HG03196 (cell line): ENCODE measurements at regions not wholly inside any gene's neighbourhood (a gene's known extent, or its start where the extent isn't known, plus 50 kb on each side); places are given as distances from the start of the nearest gene placed in this dataset.
"Not testable (repeated sequence)": the region's sequence is repeated elsewhere in the genome, so short reads cannot be mapped to it uniquely, and the experiment has no call there.

Experiments
- ATAC-seq: cut with Tn5 transposase; IDR thresholded peaks from one replicate; pipeline ENCODE4 v1.9.1; 2021; ENCODE audit not compliant: unreplicated experiment

DNA sequence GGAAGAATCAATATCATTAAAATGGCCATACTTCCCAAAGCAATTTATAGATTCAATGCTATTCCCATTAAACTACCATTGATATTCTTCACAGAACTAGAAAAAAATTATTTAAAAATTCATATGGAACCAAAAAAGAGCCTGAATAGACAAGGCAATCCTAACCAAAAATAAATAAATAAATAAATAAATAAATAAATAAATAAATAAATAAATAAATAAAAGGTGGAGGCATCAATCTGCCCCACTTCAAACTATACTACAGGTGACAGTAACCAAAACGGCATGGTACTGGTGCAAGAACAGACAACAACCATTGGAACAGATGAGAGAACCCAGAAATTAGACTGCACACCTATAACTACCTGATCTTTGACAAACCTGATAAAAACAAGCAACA lies 598.5 kb upstream of the GRM3 start:
- not testable (repeated sequence) for ATAC-seq

DNA sequence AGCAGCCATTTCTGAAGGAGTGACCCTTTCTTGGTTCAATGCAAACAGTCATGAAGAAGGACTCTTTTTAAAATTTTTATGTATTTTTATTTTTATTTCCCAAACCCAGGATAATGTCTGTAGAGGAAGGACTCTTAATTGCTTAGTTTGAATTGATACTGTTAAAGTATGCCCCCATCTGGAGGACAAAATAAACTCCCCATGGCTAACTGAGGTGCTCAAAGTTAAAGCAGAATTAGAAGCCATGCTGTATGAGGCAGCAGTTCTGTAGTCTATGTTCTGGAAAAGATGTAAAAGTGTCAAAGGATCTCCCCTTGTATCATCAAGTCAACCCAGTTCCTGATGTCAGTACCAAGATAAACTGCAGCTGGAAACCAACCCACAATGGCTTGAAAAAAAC lies 617.9 kb upstream of the GRM3 start:
- ATAC-seq, result no peak

DNA sequence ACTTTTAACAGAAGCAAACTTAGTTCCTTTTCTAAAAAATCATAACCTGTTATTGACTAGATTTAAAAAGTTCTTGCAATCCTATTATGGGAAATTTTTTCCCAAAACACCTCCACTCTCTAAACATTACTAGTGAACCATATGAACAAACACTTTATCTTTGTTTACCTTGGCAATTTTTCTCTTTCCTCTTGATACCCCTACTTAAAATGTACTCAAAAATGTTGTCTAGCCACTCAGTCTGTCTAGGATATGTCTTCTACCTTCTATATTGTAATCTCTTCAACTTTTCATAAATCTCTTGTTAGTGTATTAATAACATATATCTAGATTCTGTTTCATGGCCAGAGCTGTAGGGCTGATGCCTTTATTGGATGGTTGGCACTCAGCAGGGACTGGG lies 630.0 kb upstream of the GRM3 start:
- ATAC-seq, result no peak

DNA sequence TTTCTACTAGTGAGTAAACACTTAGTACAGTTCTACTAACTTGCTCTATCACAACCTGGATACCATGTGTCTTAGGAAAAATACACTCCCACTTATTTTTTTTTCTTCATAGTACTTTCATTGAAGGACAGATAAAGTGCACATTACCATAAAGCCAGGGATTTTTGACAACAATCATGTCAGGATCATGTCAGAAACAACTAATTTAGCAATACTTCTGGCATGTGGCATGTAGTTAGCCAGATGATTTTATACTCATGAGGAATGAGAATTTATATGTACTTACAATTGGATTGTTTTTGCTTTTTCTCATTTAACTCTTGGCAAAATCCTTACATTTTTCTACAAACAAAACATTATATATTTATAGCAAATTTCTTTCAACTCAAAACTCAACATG lies 630.7 kb upstream of the GRM3 start:
- ATAC-seq, result no peak

DNA sequence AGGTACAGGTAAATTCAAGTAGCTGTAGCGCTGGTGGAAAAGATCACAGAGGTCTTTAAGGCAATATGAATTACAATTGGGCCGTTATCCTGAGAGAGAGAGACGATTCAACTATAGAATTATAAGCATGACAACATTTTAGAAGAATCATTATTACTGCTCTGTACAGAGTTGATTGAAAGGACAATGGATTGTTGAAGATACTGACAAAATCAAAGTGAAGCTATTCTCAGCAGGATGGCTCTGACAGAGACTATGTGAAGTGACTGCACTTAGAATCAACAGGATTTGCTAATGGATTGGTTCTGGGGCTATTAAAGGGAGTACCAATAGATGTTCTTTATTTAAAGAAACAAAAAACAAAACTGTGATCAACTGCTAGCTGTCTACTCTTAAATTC lies 634.8 kb upstream of the GRM3 start:
- ATAC-seq, result no peak

DNA sequence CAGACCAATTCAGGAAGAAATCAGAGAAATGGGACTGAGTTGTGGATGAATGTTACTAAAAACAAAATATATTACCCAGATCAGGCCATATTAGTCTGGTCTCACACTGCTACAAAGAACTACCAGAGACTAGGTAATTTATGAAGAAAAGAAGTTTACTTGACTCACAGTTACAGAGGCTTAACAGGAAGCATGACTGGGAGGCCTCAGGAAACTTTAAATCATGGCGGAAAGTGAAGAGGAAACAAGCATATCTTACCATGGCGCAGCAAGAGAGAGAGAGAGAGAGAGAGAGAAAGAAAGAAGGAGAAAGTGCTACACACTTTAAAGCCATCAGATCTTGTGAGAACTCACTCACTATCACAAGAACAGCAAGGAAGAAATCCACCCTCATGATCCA lies 636.8 kb upstream of the GRM3 start:
- ATAC-seq, result no peak

DNA sequence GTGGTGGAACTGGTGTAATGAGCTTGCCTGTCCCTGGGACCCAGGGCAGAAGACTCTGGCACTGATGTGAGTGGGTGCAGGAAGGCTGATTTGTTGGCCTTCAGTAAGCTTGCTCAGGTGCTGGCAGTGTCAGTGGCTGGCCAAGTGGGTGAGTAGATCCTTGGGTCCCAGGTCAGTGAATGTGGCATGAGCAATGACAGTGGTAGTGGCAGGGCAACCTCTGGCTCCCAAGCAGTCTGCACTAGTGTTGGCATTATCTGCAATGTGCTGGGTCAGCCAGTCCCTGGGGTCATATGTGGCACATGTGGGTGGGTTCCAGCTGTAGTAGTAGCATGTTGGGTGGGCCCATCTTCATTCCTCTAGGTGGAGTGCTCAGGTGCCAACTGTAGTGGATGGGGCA lies 640.9 kb upstream of the GRM3 start:
- ATAC-seq, result no peak

DNA sequence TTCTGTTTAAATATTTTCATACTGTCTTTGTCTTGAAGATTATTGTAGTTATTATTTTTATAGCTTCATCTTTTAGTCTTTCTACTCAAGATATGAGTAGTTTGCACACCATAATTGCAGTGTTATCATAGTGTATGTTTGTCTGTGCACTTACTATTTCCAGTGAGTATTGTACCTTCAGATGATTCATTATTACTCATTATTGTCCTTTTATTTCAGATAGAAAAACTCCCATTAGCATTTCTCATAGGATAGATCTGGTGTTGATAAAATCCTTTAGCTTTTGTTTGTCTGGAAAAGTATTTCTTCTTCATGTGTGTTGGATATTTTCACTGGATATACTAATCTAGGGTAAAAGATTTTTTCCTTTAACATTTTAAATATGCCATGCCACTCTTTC lies 646.2 kb upstream of the GRM3 start:
- no peak for ATAC-seq

DNA sequence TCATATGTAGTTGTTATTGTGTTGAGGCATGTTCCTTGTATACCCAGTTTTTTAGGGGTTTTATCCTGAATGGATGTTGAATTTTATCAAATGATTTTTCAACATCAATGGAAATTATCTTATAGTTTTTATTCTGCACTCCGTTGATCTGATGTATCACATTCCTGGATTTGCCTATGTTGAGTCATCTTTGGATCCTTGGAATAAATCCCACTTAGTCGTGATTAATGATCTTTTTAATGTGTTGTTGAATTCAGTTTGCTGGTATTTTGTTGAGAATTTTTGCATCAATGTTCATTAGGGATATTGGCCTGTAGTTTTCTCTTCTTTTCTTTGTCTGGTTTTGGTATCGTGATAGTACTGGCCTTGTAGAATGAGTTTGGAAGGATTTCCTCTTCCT lies 648.6 kb upstream of the GRM3 start:
- no peak for ATAC-seq

DNA sequence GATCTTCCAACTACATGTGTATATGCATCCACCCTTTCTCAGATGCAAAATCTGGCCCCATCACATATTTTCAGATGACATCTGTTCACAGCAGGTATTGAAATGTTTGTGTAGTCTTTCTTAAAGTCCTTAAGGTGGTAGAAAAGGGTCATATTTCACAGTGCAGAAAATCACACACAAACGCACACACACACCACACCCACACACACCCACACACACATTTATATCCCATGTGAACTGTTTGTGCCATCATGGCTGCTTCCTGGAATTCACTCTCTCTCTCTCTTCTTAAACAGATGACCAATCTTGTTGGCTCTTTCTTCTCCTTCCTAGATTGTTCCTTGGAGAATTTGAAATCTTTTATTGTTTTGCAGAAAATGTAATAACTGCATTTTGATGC lies 663.0 kb upstream of the GRM3 start:
- ATAC-seq, result no peak

DNA sequence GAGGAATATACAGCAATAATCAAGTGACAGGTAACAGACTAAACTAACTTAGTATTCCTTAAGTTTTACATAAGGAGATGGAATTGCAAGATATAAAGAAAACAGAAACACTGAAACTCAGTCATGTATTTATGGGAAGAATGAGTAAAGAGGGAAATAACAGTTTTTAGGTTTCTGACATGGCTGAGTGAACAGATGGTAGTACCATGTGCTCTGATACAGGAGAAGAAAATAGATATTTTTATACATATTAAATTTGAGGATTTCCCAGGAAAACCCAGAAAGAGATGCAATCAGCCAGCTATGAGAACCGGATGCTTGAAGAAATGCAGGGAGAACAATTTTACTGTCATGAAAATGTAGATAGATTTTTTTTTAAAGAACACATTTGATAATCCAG lies 669.5 kb upstream of the GRM3 start:
- ATAC-seq, result no peak

DNA sequence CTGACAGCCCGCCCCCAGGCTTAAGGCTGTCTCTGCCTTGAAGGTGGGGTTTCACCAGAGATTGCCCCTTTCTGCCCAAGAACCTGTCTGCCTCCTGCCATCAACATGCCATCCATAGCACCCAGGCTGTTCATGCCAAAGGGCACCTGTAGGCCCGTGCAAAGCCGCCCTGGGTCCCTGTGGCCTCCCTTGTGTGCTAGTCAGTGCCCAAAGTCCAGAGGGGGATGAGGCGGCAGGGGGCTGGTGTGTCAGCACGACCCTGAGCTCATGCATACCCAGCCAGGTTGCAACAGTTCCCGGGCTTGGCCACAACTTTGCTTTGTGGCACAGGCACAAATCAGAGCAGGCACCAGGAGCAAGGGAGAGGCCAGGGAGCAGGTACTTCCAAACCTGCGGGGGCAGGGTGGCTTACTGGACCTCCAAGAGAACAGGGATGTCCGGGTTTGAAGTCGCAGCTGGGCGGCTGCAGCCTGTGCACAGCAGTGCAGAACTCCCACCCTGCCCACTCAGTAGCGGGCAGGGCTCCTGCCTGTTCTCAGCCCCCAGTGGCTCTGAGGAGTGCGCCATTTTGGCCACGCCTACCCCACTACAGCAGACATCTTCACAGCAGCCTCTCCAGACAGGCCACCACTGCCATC lies 671.1 kb upstream of the GRM3 start:
- ATAC-seq, result no peak

DNA sequence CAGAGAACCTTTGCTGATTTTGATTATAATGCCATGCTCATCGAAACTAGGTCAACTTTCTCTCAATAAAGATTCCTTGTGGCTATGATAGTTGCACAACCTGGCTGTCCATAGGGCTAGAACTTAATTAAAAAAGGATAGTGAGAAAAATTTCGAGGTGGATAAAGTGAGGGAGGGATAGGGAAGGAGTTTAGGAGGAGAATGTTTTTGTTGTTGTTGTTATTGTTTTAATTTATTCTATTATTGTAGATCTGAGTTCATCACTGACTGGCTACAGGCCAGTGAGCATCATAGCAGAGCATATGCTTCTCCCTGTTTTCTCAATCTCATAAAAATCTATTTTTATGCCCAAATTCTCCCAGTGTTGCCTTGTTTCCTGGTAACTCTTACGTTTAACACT lies 688.7 kb upstream of the GRM3 start:
- ATAC-seq, result no peak

DNA sequence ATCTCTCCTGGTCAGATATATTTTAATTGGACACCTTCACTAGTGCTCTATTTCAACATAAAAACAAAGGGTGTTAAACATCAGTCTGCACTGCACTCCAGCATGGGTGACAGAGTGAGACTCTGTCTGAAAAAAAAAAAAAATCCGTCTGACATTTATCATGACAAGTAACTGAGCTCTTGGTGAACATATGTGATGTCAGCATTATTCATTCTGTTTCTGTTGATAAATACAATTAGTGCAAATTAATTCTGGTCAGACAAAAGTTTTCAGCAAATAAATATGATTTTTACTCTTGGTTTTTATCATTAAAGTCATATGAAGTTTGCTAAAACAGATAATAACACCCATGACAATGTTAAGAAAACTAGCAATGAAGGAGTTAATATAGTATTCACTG lies 692.8 kb upstream of the GRM3 start:
- ATAC-seq, result no peak

DNA sequence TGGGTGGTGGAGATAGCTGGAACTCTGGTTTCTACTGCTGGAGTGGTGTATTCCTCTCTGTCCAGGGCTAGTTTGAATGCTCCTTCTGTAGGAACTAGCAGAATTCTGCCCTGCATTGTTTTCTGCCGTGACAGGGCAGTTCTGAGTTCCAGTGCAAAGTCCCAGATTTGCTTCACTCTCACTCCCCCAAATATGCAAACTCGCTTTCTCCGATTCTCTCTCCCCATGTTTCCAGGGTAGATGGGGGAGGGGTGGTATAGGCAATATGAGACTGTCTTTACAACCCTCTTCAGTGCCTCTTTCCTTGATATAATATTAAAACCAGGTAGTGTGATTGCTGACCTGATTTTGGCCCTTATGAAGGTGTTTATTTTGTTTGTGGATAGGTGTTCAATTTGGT lies 693.3 kb upstream of the GRM3 start:
- ATAC-seq, result no peak

DNA sequence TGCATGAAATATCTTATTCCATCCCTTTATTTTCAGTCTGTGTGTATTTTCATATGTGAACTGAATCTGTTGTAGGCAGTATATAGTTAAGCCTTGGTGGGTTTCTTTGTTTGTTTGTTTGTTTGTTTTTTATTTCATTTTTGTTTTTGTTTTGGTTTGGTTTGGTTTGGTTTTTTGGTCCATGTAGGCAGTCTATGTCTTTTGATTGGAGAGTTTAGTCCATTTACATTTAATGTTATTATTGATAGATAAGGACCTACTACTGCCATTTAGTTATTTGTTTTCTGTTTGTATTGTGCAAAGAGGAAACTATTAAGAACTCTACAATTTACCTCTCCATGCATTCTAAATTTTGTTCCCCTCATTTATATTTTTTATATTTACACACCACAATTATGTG lies 695.9 kb upstream of the GRM3 start:
- no peak for ATAC-seq

DNA sequence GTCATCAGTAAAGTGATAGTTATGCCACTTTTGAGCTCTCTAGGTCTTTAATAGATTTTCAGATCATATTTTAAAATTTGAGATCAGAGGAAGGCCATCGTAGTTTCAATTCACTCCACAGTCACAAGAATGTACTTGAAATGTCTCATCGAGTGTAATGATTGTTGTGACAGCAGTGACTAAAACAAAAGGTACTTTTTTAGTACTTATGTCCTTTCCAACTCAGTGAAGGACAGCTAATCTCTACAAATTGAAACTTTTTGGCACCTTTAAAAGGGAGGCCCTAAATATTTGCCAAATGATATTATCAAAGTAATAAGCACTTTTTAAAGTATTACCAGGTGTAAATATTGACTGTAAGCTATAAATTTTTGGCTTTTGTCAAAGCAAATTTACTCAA lies 702.9 kb upstream of the GRM3 start:
- ATAC-seq, result no peak

DNA sequence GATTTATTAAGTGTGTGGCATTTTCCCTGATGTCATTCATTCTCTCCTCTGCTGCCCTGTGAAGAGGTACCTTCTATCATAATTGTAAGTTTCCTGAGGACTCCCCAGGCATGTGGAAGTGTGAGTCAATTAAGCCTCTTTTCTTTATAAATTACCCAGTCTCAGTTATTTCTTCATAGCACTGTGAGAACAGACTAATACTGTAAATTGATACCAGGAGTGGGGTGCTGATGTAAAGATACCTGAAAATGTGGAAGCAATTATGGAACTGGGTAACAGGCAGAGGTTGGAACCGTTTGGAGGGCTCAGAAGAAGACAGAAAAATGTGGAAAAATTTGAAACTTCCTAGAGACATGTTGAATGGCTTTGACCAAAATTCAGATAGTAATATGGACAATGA lies 711.8 kb upstream of the GRM3 start:
- no peak for ATAC-seq

DNA sequence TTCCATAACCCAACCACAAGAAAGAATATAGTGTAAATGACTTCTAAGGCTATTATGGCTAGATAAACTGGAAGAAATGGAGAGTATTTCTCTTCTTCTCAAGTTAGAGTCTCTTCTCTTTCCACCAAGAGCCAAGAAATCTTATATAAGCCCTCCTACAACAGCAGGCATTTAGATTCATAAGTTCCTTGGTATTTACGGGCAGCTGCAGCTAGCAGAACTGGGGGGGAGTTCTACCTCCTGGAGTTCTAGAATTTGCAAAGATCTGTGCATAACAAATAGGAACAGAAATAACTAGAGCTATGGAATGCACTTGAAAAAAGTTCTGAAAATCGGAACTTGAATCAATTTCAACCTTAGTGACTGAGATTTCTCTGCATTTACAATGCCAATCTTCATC lies 715.2 kb upstream of the GRM3 start:
- ATAC-seq, result no peak

DNA sequence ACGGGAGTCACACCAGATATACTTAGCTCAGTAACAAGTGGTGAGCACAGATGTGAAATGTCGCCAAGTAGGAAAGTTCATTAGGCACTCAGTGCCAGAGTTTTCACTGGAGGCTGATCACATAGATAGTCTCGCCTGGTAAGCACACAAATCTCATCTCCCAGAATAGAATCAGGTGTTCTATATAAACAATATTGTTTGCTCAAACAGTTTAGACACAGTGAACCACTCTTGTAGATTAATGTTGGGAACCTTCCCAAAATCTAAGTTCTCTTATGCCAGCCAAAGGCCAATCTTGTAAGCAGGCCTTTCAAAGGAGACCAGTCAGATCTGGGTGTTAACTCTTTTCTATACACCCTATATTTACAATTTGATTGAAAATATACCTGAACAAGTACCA lies 716.5 kb upstream of the GRM3 start:
- ATAC-seq, result no peak

DNA sequence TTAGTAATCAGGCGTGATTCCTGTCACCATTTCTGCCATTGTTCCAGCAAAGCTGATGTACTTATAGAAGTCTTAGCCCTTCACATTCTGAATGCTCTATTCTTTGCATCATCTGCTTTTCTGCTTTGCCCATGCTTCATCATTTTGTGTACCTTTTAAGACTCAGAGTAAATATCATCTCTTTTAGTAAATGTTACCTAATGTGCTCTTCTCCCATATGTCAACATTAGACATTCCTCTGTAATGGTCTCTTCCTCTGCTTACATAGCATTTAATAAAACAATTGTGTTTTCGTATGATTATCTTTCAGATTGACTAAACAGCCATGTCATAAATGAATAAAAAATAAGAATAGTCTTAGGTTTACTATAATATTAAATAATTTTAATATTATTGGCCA lies 719.6 kb upstream of the GRM3 start:
- no peak for ATAC-seq

DNA sequence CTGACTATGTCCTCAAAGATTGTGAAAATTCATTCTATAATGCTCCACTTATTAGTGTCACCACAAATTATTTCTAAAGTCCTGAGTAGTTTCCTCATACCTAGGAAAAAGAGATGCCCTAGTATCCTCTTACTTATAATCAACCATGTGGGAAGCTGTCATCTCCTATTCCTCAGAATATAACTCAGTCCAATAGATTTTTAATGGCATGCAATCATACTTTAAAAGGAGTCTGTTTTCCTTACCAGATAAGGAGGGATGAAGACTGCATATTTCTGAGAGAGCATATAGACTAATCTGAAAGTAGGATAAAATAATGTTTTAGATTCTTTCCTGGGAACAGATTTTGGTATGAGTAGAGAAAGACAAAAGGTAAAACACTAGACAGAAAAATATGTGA lies 727.7 kb upstream of the GRM3 start:
- ATAC-seq, result no peak

DNA sequence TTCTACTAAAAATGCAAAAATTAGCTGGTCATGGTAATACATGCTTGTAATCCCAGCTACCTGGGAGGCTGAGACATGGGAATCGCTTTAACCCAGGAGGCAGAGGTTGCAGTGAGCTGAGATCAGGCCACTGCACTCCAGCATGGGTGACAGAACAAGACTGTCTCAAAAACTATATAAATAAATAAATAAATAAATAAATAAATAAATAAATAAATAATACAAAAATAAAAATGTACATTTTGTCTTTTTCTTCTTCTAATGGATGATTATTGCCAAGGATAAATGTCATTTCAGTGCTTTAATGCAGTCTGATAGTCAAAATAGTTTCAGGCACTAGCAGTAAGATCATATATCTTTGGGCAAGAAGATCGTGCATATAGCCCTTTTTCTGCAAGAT lies 727.6 kb upstream of the SEMA3D start:
- ATAC-seq, result no peak

DNA sequence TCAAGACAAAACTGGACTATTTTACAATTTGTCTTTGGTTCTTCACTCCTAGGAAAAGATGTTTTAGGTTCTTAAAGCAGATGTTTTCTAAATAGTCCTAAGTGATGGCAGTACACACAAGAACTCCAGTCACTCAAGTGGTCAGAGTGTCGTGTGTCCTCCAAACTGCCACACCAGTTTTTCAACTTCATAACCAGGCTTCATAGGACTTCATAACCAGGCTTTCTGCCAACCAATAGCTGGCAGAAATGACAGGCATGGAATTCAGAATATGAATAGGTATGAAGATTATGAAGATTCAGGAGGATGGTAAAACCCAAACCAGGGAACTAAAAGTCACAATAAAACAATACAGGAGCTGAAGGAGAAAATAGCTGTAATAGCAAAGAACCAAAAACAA lies 721.2 kb upstream of the SEMA3D start:
- ATAC-seq, result no peak
